GM12865 (cell line): ENCODE measurements at regions not wholly inside any gene's neighbourhood (a gene's known extent, or its start where the extent isn't known, plus 50 kb on each side); places are given as distances from the start of the nearest gene placed in this dataset.
"Not testable (repeated sequence)": the region's sequence is repeated elsewhere in the genome, so short reads cannot be mapped to it uniquely, and the experiment has no call there.

Experiments
- DNase-seq: peaks from one replicate; pipeline ENCODE4 v3.0.0; 2010; ENCODE audit warnings: low read depth
- H3K4me3 ChIP-seq: 2 replicates; pipeline ENCODE4 v1.5.1; 2011; ENCODE audit warnings: mild to moderate bottlenecking, low read depth, low read length, control low read depth
- CTCF ChIP-seq: IDR thresholded peaks from 2 replicates; pipeline ENCODE4 v1.5.1; 2011; ENCODE audit warnings: low read length, control low read depth, low read depth, inconsistent platforms; ENCODE audit not compliant: insufficient read depth; ENCODE audit errors: missing control alignments

DNA sequence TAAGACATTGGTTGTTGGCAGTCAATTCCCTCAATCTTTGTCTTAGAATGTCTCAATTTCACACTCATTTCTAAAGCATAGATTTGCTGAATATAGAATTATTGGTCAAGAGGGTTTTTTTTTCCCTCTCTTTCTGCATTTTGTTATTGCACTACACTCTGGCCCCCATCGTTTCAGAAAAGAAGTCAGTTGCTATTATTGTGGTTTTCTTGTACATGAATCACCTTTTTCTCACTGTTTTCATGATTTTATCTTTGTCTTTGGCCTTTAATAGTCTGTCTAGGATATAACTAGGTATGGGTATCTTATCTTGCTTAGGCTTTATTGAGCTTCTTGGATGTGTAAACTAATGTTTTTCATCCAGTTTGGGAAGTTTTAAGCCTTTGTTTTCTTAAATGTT lies 194.3 kb upstream of the DAAM1 start:
- TF ChIP-seq CTCF, result no peak
- H3K4me3 ChIP-seq, result no peak overlapping the region
- no peak for DNase-seq

DNA sequence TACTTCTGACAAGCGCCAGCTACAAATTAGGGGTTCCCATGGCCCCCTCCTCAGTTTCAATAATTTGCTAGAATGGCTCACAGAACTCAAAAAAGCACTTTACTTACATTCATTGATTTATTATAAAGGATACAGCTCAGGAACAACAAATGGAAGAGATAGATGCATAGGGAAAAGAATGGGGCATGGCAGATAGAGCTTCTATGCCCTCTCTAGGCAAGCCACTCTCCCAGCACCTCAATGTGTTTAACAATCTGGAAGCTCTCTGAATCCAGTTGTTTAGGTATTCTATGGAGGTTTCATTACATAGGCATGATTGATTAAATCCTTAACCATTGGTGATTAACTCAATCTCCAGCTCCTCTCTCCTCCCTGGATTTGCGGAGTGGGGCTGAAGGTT lies 184.5 kb upstream of the DAAM1 start:
- no peak for DNase-seq
- no peak for TF ChIP-seq CTCF
- H3K4me3 ChIP-seq, result no peak overlapping the region

DNA sequence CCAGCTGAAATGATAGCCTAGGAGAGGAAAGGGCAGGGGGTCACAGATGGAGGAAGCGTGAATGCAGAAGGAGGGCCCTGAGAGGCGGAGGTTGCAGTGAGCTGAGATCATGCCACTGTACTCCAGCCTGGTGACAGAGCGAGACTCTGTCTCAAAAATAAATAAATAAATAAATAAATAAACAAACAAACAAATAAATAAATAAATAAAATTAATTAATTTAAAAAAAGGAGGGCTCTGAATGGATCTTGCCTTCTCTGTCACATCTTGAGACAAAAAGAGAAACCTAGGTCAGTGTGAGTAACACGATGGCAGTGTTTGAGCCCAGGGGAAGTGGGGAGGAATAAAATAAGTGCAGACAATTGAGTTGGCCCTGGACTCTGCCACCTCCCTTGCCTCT lies 182.3 kb upstream of the DAAM1 start:
- H3K4me3 ChIP-seq, DNase-seq: not testable (repeated sequence)

DNA sequence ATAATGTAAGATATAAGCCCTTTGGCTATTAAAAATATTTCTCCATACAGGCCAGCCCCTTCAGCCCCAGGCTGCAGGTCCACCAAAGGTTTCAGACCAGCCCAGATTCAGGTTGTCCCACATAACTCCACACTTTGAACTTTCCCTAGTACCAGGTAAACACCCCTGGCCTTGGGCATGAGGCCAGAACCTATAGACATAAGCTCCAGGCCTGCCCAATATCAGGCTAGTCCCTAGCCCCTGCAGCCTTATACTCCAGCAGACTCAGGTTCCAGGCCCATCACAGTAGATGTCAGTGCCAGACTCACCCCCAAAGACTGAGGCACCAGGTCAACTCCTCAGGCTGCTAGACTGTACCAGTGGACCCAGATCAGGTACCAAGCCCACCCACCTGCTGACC lies 178.5 kb upstream of the DAAM1 start:
- no peak for TF ChIP-seq CTCF
- no peak for DNase-seq

GRCh38 chr14:59013672-59014298 lies 174.7 kb upstream of the DAAM1 start:
- no peak overlapping the region for H3K4me3 ChIP-seq
- TF ChIP-seq CTCF, result no peak
- no peak for DNase-seq

More for the DNA sequence above, 178.5 kb upstream of the DAAM1 start:
- no peak overlapping the region for H3K4me3 ChIP-seq

DNA sequence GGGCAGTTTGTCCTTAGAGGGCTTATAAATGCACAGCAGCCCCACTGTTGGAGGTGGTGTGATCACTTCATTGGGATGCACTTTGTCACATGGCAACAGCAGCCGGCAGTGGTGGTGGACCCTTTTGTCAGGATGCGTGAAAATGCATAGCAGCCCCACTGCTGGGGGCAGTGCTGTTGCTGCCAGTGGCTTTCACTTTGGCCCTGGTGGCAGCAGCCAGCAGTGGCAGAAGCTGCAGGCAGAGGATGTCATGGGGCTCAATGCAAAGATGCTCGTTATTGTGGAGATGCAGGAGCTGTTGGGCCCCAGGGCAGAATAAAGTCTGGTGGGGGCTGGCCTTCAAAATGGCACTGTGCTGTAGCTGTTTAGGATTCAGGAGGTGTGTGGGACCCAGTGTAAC lies 173.0 kb upstream of the DAAM1 start:
- DNase-seq, result no peak
- TF ChIP-seq CTCF, result no peak
- H3K4me3 ChIP-seq, result no peak overlapping the region

DNA sequence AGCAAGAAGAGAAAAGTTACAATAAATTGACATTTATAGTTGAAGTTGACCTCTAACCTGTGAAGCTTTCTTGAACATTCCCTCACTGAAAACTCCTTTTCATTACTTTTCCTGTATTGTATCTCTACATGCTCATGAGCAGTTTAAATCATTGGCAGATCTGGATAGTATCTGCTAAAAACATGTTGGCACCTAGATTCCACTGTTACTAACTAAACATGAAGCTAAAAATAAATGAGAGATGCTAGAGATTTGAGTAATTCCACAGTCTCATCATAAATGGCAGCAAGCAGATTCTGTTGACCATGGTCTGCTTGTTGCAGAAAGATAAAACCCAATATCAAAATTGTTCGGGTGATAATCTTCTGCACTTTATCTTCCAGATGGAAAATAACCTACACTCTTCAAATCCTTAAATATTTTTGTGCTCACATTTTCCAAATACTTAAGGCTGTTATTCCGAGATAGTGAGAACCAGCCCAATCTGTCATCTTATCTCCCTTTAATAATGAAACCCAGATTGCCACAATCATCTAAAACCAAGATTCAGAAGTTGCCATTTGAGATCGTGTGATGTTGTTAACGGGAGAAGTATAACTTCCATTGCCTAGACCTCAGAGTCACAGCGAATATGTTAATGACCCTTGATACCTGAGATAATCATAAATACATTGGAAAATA lies 171.0 kb upstream of the DAAM1 start:
- TF ChIP-seq CTCF, result no peak
- no peak overlapping the region for H3K4me3 ChIP-seq
- DNase-seq, result no peak
